Daoy (cell line): ENCODE measurements at regions not wholly inside any gene's neighbourhood (a gene's known extent, or its start where the extent isn't known, plus 50 kb on each side); places are given as distances from the start of the nearest gene placed in this dataset.
A peak's percentile ranks its signal among the peaks of the same experiment; 100 is the strongest.
"Not testable (repeated sequence)": the region's sequence is repeated elsewhere in the genome, so short reads cannot be mapped to it uniquely, and the experiment has no call there.

Source experiments
- DNase-seq: peaks from one replicate; pipeline ENCODE4 v3.0.0-alpha.2; 2015; ENCODE audit warnings: low read depth

DNA sequence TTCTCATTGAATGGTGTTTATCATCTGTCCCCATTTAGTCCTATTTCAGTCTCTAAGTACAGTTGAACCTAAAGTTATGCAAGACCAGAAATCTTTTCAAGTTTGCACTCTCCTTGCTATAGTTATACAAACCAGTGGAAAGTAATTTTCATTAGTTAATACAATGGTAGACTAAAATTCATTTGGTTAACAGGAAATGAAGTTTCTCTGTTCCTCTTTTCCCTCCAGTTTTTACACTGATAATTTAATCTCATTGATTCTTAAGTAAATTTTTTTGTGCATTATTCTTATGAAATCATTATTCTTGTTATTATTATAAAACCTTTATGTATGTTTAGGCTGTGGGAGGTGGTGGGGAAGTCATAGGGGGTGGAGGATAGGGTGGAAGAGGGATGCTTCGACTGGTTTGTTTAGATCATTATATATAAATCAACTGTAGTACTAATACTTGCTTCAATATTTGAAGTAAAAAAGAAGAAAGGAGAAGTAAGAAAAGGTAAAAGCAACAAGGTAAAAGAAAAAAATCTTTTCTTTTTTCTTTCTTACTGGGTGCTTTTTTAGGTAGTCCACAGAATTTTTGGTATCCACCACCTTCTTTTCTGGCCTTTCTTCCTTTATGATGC, 104.1 kb downstream of the GPR85 start:
- DNase-seq, result no peak

- DNase-seq, result no peak
These were observed 104.7 kb downstream of the GPR85 start for GRCh38 chr7:112981966-112982365.

DNA sequence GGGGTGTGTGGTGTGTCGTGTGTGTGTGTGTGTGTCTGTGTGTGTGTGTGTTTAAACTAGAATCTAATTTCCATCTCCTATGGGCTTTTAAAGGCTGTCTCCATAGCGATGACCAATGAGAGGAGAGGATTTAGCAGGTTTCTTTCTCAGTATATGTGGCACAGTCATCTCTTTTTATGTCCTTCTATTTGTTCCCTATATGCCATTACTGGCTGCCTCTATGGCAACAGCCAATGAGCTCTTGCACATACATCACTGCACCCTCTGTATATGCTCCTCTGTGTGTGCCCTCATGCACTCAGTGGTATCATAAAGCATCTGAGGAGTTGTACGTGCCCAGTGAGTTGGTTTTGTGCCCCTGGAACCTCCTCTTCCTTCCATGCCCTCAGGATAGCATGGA, 107.6 kb downstream of the GPR85 start:
- DNase-seq, result not testable (repeated sequence)

GRCh38 chr7:112977244-112977955, 109.2 kb downstream of the GPR85 start:
- DNase-seq, result not testable (repeated sequence)

DNA sequence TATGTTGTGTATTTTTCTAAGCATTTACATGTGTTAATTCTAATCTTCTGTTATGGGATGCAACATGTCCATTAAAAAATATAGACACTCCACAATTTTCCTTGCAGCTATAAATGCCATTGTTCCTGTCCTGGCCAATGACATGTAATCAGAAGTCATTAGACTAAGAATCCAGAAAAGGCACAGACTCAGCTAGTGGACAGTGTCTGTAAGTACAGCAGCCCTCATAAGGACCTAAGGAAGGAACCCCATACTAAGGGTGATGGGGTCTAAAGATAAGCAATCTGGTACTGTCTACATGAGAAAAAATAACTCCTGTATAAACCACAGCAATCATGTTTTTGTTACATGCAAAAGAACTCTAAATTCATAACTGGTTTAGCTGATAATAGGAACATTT, 115.9 kb downstream of the GPR85 start:
- DNase-seq, result no peak

DNA sequence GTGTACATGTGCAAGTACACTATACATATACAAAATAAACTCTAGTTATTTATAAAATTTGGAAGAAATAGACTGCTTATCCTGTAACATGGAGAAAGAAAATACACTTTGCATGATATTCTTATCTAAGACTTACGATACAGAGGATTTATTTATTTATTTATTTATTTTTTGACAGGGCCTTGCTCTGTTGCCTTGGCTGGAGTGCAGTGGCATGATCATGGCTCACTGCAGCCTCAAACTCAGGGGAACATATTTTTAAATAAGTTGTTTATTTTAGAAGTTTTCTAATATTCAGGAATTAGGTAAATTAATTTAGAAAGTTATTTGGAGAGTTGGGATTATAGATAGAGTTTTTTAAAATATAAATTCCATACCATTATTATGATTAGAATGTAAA, 116.7 kb downstream of the GPR85 start:
- DNase-seq, result no peak

- no peak for DNase-seq
These were observed 121.1 kb downstream of the GPR85 start for GRCh38 chr7:112965506-112965905.

DNA sequence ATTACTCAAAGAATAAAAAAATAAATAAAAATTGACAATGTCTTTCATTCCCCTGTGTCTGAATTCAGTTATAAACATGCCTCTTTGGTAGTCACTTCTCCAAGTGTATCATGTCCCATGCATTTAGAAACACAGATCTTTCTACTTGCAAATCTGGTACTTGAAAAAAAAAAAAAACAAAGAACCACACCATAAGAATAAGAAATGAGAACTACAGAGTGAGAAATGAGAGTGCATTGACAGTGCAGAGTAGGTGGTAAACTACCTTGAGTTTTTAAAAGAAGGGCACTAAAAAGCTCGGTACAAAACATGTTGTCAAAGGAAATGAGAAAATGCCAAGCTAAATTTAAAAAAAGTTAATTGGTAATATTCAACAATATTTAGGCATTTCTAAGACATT, 123.0 kb downstream of the GPR85 start:
- DNase-seq, result no peak

GRCh38 chr7:112962815-112963214, 123.8 kb downstream of the GPR85 start:
- DNase-seq, result no peak

- no peak for DNase-seq
These were observed 127.4 kb downstream of the GPR85 start for GRCh38 chr7:112959276-112959675.

DNA sequence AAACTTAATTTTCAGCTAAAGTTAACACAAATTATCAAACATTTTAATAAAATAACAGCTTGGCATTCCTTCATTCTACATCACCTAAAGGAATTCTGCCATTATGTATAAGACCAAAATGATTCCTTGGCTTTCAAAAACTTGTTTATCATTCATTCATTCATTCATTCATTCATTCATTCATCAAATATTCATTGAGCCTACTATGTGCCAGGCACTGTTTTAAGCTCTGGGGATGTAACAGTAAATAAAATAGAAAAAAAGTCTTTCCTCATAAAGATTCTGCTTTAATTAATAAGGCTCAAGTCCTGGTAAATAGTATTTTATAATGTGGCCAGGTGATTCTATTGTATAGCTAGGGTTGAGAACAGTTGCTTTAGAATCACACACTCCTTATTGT, 127.9 kb downstream of the GPR85 start:
- DNase-seq, result no peak

GRCh38 chr7:112957901-112958300, 128.7 kb downstream of the GPR85 start:
- DNase-seq, result no peak

GRCh38 chr7:112953031-112953430, 133.6 kb downstream of the GPR85 start:
- DNase-seq, result not testable (repeated sequence)

- no peak for DNase-seq
These were observed 135.6 kb downstream of the GPR85 start for GRCh38 chr7:112951070-112951469.

DNA sequence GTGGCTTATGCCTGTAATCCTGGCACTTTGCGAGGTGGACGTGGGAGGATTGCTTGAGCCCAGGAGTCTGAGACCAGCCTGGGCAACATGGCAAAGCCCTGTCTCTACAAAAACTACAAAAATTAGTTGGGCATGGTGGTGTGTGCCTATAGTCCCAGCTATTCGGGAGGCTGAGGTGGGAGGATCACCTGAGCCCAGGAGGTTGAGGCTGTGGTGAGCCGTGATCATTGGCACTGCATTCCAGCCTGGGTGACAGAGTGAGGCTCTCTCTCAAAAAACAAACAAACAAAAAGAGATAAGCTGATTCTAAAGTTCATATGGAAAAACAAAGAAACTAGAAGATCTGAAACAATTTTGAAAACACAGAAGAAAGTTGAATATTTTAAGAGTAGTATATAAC, 136.9 kb downstream of the GPR85 start:
- not testable (repeated sequence) for DNase-seq

- DNase-seq, result peak; percentile 19
These were observed 140.3 kb downstream of the GPR85 start for GRCh38 chr7:112946350-112946749.

- DNase-seq, result no peak
These were observed 141.6 kb downstream of the GPR85 start for GRCh38 chr7:112945046-112945445.

GRCh38 chr7:112942981-112943380, 143.6 kb downstream of the GPR85 start:
- DNase-seq, result no peak

- not testable (repeated sequence) for DNase-seq
These were observed 144.5 kb downstream of the GPR85 start for GRCh38 chr7:112942125-112942524.

DNA sequence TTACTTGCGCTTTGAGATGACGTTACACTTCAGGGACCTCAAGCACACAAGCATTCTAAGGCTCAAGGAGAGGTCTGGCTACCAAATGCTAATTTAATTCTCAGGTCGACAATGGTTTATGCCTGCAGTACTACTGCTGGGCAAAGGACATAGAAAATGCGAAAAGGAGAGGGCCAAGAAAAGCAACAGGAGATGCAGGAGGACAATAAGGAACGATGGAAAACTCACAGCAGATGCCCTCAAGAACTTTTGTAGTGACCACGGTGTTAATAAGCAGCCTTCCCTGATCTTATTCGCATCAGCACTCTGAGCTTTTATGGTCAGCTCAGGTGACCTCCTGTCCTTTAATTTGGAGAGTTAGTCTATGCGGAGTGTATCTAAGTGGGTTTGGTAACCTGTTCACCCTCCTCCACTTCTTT, 146.3 kb downstream of the GPR85 start:
- no peak for DNase-seq

DNA sequence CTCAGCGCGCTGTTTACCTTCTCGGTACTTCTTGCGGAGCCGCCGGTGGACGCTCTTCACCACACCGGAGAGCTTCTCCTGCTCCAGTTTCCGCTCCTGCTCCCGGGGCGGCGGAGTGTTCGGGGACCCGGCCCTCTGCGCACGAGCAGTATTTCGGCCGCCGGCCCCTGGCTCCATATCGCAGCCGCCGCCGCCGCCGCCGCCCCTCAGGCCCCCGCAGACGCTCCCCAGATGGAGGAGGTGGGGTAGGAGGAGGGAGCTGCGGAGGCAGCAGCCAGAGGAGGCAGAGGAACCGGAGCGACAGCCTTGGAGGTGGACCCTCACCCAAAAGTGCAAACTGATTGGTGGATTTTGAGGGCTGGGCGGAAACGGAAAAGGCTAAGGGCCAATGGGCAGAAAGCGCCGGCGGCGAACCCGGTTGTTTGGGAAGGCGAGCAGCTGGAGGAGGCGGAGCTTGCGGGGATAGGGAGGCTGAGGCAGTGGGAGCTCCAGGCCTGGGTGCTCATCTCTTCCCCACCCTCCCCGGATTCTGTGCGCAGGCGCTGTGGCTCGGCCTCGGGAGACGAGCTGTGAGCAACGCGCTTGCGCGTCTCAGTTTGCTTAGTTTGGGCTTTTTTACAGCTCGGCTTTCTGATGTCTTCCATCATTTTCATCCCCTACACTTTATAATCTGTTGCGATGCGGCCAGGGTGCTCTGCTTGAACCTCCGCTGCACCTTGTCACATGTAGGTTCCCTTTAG, 146.9 kb downstream of the GPR85 start:
- DNase-seq, result peak; percentile 100

DNA sequence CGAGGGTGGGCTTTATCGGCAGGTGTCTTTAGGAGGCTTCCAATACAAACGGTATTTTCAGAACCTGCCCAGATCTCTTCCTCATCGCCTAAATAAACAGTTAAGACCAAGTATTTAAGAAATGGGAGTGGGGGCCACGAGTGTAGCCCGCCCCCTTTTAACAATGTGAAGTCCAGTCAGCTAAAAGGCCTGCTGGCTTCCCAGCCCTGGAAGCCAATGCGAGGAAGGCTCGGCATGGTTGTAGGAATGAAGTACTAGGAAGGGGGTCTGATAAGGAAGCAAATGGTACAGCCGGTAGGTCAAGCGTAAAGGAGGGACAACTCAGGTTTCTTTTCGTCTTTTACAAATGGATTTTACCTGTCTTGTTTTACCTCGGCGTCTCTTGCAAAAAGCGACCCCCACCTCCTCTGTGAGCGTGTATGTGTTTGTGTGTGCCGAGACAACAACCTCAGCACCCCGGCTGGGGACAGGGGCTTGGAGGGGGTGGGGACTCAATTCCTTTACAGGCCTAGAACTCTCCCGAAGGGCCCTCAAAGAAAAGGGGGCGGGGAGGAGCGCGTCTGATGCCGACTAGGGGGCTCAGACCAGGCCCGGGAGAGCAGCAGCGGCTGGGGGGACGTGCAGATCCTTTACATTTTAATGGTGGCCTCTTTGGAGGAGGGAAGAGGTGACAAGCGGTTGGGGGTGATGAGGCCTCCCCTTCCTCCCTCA, 147.6 kb downstream of the GPR85 start:
- DNase-seq, result peak; percentile 30
